H1 (cell line): ENCODE measurements at regions not wholly inside any gene's neighbourhood (a gene's known extent, or its start where the extent isn't known, plus 50 kb on each side); places are given as distances from the start of the nearest gene placed in this dataset.

ENCODE experiments used
- CTCF ChIA-PET: fragments of 300-600 bp; sonication (Branson Sonifier 250); formaldehyde crosslinking; loops from one replicate; lab custom pipeline; 2021; ENCODE audit not compliant: partially characterized antibody; lab: Charles Lee
- POLR2A ChIA-PET: fragments of 300-600 bp; sonication (Branson Sonifier 250); formaldehyde crosslinking; loops from one replicate; lab custom pipeline; 2021; ENCODE audit warnings: inconsistent platforms; ENCODE audit not compliant: partially characterized antibody; lab: Charles Lee
- DNase-seq, 2 experiments: peaks; one replicate each; pipeline versions ENCODE4 v3.0.0 to v3.0.0-alpha.2; 2010 to 2022; ENCODE audit warnings: low spot score in 2 of 2, low read depth in 1 of 2, mixed read lengths in 1 of 2
- FAIRE-seq: peaks from 2 replicates; lab custom pipeline; 2011; peaks lifted over from hg19 to GRCh38; lab: Jason Lieb, UNC
- H2AFZ ChIP-seq: 2 replicates; pipeline ENCODE4 v1.8.1; 2012; ENCODE audit warnings: low read length, inconsistent platforms
- H2AK5ac ChIP-seq: 2 replicates; pipeline ENCODE4 v1.6.1; 2013; ENCODE audit warnings: low read depth, low read length
- H2BK120ac ChIP-seq: replicated peaks from 2 replicates; pipeline ENCODE3; 2013; ENCODE audit warnings: low read depth, low read length, inconsistent platforms
- H2BK12ac ChIP-seq: 2 replicates; pipeline ENCODE4 v1.6.1; 2013; ENCODE audit warnings: low read depth, low read length
- H2BK15ac ChIP-seq: 2 replicates; pipeline ENCODE4 v1.6.1; 2013; ENCODE audit warnings: low read length
- H2BK20ac ChIP-seq: 2 replicates; pipeline ENCODE4 v1.6.1; 2013; ENCODE audit warnings: low read length
- H2BK5ac ChIP-seq: 2 replicates; pipeline ENCODE4 v1.6.1; 2013; ENCODE audit warnings: low read depth, low read length
- H3K14ac ChIP-seq: 2 replicates; pipeline ENCODE4 v1.6.1; 2013; ENCODE audit warnings: inconsistent platforms; ENCODE audit not compliant: insufficient read length
- H3K18ac ChIP-seq: 2 replicates; pipeline ENCODE4 v1.6.1; 2013; ENCODE audit warnings: low read length; ENCODE audit errors: extremely low read depth
- H3K23ac ChIP-seq: 2 replicates; pipeline ENCODE4 v1.6.1; 2013; ENCODE audit warnings: inconsistent platforms; ENCODE audit not compliant: insufficient read length
- H3K23me2 ChIP-seq: 2 replicates; pipeline ENCODE4 v1.6.1; 2013; ENCODE audit warnings: low read depth, low read length
- H3K27ac ChIP-seq: 2 replicates; pipeline ENCODE4 v1.6.1; 2011; ENCODE audit warnings: low read depth, low read length, inconsistent platforms
- H3K27me3 ChIP-seq, 4 experiments: replicated peaks in 1 of 4; 1 replicate in 1 of 4; 2 replicates in 3 of 4; pipeline versions ENCODE4 v1.6.1 to v1.8.1; 2011 to 2013; ENCODE audit warnings: low read length in 3 of 4, mild to moderate bottlenecking in 3 of 4, inconsistent platforms in 2 of 4, mixed read lengths in 2 of 4, moderate library complexity in 1 of 4; ENCODE audit not compliant: control insufficient read depth in 3 of 4, insufficient read depth in 3 of 4; ENCODE audit errors: extremely low read depth in 1 of 4
- H3K36me3 ChIP-seq, 4 experiments: 2 replicates each; pipeline versions ENCODE4 v1.6.1 to v1.8.1; 2011 to 2013; ENCODE audit warnings: mild to moderate bottlenecking in 4 of 4, low read length in 3 of 4, moderate library complexity in 2 of 4, control low read depth in 1 of 4, inconsistent platforms in 1 of 4; ENCODE audit not compliant: insufficient read depth in 4 of 4, control insufficient read depth in 2 of 4
- H3K4ac ChIP-seq: replicated peaks from 2 replicates; pipeline ENCODE3; 2013; ENCODE audit warnings: low read length, low read depth, mixed read lengths, inconsistent platforms; ENCODE audit not compliant: insufficient read length
- H3K4me1 ChIP-seq, 4 experiments: replicated peaks in 1 of 4; 1 replicate in 1 of 4; 2 replicates in 3 of 4; pipeline versions ENCODE4 v1.6.1 to v1.8.1; 2011 to 2013; ENCODE audit warnings: low read length in 3 of 4, inconsistent platforms in 2 of 4, mixed read lengths in 1 of 4; ENCODE audit not compliant: insufficient read depth in 4 of 4, control insufficient read depth in 3 of 4
- H3K4me2 ChIP-seq, 2 experiments: 2 replicates each; pipeline versions ENCODE4 v1.6.1 to v1.8.1; 2011 to 2013; ENCODE audit warnings: low read depth in 2 of 2, low read length in 2 of 2, control low read depth in 1 of 2, inconsistent platforms in 1 of 2, mild to moderate bottlenecking in 1 of 2; ENCODE audit not compliant: insufficient read depth in 1 of 2
- H3K4me3 ChIP-seq, 4 experiments: fragments of 200-600, 300-600 bp in 1 of 4; sonication (generic), shearing (Covaris generic), sonication (Bioruptor Twin) in 1 of 4; 2 replicates each; pipeline versions ENCODE4 v1.5.1 to v1.8.1; 2011 to 2016; ENCODE audit warnings: low read length in 4 of 4, low read depth in 3 of 4, control low read depth in 2 of 4, inconsistent platforms in 2 of 4, mild to moderate bottlenecking in 2 of 4, mixed read lengths in 1 of 4, moderate library complexity in 1 of 4; ENCODE audit not compliant: insufficient read depth in 2 of 4; ENCODE audit errors: extremely low read depth in 1 of 4
- H3K56ac ChIP-seq: replicated peaks from 2 replicates; pipeline ENCODE3; 2013; ENCODE audit warnings: low read depth, mild to moderate bottlenecking, mixed read lengths, low read length, inconsistent platforms; ENCODE audit not compliant: insufficient read length
- H3K79me1 ChIP-seq: 2 replicates; pipeline ENCODE4 v1.6.1; 2013; ENCODE audit warnings: low read depth, low read length, control low read depth
- H3K79me2 ChIP-seq, 2 experiments: 2 replicates each; pipeline versions ENCODE4 v1.6.1 to v1.8.1; 2012 to 2013; ENCODE audit warnings: low read length in 2 of 2, mild to moderate bottlenecking in 2 of 2, inconsistent platforms in 1 of 2; ENCODE audit not compliant: insufficient read depth in 2 of 2, control insufficient read depth in 1 of 2
- H3K9ac ChIP-seq, 4 experiments: replicated peaks in 1 of 4; 1 replicate in 1 of 4; 2 replicates in 3 of 4; pipeline versions ENCODE4 v1.6.1 to v1.8.1; 2011 to 2013; ENCODE audit warnings: low read depth in 3 of 4, low read length in 3 of 4, control low read depth in 2 of 4, mild to moderate bottlenecking in 2 of 4, moderate library complexity in 2 of 4, inconsistent platforms in 1 of 4; ENCODE audit errors: extremely low read depth in 1 of 4
- H3K9me3 ChIP-seq, 2 experiments: 2 replicates each; pipeline versions ENCODE4 v1.6.1 to v1.8.1; 2012 to 2013; ENCODE audit warnings: mild to moderate bottlenecking in 2 of 2, moderate library complexity in 2 of 2, control low read depth in 1 of 2, inconsistent platforms in 1 of 2, low read depth in 1 of 2, low read length in 1 of 2, mixed read lengths in 1 of 2; ENCODE audit not compliant: insufficient read depth in 2 of 2
- H4K20me1 ChIP-seq, 2 experiments: replicated peaks in 1 of 2; 2 replicates each; pipeline versions ENCODE3 to v1.8.1; 2011 to 2013; ENCODE audit warnings: inconsistent platforms in 2 of 2, low read length in 2 of 2, mild to moderate bottlenecking in 1 of 2; ENCODE audit not compliant: insufficient read depth in 2 of 2, control insufficient read depth in 1 of 2
- H4K5ac ChIP-seq: 2 replicates; pipeline ENCODE4 v1.6.1; 2013; ENCODE audit warnings: low read length, low read depth, mixed read lengths, inconsistent platforms; ENCODE audit not compliant: insufficient read length
- H4K8ac ChIP-seq: 2 replicates; pipeline ENCODE4 v1.8.0; 2013; ENCODE audit warnings: mild to moderate bottlenecking, moderate library complexity, low read length, inconsistent platforms; ENCODE audit not compliant: insufficient read depth; ENCODE audit errors: extremely low read depth
- H4K91ac ChIP-seq: replicated peaks from 2 replicates; pipeline ENCODE3; 2013; ENCODE audit warnings: low read length, mixed read lengths, inconsistent platforms; ENCODE audit not compliant: insufficient read length
- ATF2 ChIP-seq: IDR thresholded peaks from 2 replicates; pipeline ENCODE4 v1.6.1; 2012; ENCODE audit warnings: low read length, inconsistent platforms
- FOSL1 ChIP-seq: IDR thresholded peaks from 2 replicates; pipeline ENCODE4 v1.6.1; 2011; ENCODE audit warnings: mild to moderate bottlenecking, low read depth, low read length, moderate library complexity; ENCODE audit not compliant: insufficient read depth
- GABPA ChIP-seq: IDR thresholded peaks from 2 replicates; pipeline ENCODE4 v1.6.1; 2011; ENCODE audit warnings: mild to moderate bottlenecking, low read length, moderate library complexity, borderline replicate concordance; ENCODE audit not compliant: insufficient read depth
- NANOG ChIP-seq: IDR thresholded peaks from 2 replicates; pipeline ENCODE4 v1.6.1; 2011; ENCODE audit warnings: low read length, low read depth, mild to moderate bottlenecking, inconsistent platforms; ENCODE audit not compliant: insufficient read depth, poor library complexity, severe bottlenecking
- TEAD4 ChIP-seq: IDR thresholded peaks from 2 replicates; pipeline ENCODE4 v1.6.1; 2012; ENCODE audit warnings: low read depth, low read length, inconsistent platforms, mixed read lengths
- WGBS, 2 experiments: shearing (Covaris generic) in 1 of 2; methylation state at CpG; one replicate each; pipeline versions ENCODE4 v1.1.6 to v1.1.7; 2013 to 2015; ENCODE audit warnings: low lambda C conversion rate in 2 of 2, mixed read lengths in 2 of 2, inconsistent platforms in 1 of 2, low coverage in 1 of 2, missing lambda C conversion rate in 1 of 2; ENCODE audit not compliant: insufficient replicate concordance in 2 of 2, insufficient coverage in 1 of 2, insufficient read length in 1 of 2; ENCODE audit errors: extremely low coverage in 1 of 2, missing lambda C conversion rate in 1 of 2; 5-methylcytosine and 5-hydroxymethylcytosine counted together

DNA sequence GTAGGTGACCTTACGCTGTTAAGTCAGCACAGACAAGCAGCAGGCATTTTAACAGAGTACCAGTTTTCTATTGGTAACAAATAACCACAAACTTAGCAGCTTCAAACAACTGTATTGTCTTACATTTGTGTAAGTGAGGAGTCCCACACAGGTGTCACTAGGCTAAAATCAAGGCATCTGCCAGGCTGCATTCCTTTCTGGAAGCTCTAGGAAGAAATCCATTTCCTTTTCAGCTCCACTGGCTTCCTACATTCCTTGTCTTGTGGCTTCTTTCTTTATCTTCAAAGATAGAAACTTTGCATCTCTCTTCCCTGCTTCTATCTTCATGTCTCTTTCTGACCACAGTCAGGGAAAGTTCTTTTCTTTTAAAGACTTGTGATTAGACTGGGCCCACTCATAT is 139.9 kb downstream of the TMEM144 start:
- Histone ChIP-seq H2BK12ac (no peak overlapping the region), H4K91ac (no peak overlapping the region), H2BK20ac (no peak overlapping the region), H4K5ac (no peak overlapping the region), H3K4ac (no peak overlapping the region), H3K79me1 (no peaks in the 10 kb centered on the region), H3K36me3 (no peaks in the 10 kb centered on the region), H3K27ac (no peak overlapping the region), H3K27me3 (no peaks in the 10 kb centered on the region), H2BK5ac (no peak overlapping the region), H3K4me2 (no peak overlapping the region), H3K23me2 (no peaks in the 10 kb centered on the region), H4K20me1 (no peaks in the 10 kb centered on the region), H3K4me1 (no peaks in the 10 kb centered on the region), H2AK5ac (no peak overlapping the region), H3K18ac (no peak overlapping the region), H3K14ac (no peak overlapping the region), H3K9me3 (no peaks in the 10 kb centered on the region), H3K79me2 (no peaks in the 10 kb centered on the region), H2BK15ac (no peak overlapping the region), H2AFZ (no peak overlapping the region), H3K4me3 (no peak overlapping the region), H4K8ac (no peak overlapping the region), H3K56ac (no peak overlapping the region), H3K9ac (no peak overlapping the region), H2BK120ac (no peak overlapping the region), H3K23ac (no peak overlapping the region)
- 0 out of 2 replicates have a peak, but pooled peaks have one; percentile 30 for TF ChIP-seq TEAD4
- no peak for TF ChIP-seq GABPA
- TF ChIP-seq ATF2: no peak
- no peak for TF ChIP-seq NANOG
- no peak for TF ChIP-seq FOSL1
- CTCF ChIA-PET: interaction anchor here (0.6 to 0.8 kb wide), 2 partner anchors 9 to 72 kb away, joined by 3 read pairs; no protein-coding TSS in a partner anchor
- 85% methylated on average over 1 of the region's 1 CpG; no CpG with 5 or more reads in 1 of the 2 experiments for WGBS, 2 experiments
- DNase-seq (no peak), FAIRE-seq (no peak)
- POLR2A ChIA-PET: no interaction called here
